ENCODE measurements at regions not wholly inside any gene's neighbourhood (a gene's known extent, or its start where the extent isn't known, plus 50 kb on each side); places are given as distances from the start of the nearest gene placed in this dataset.

DNA sequence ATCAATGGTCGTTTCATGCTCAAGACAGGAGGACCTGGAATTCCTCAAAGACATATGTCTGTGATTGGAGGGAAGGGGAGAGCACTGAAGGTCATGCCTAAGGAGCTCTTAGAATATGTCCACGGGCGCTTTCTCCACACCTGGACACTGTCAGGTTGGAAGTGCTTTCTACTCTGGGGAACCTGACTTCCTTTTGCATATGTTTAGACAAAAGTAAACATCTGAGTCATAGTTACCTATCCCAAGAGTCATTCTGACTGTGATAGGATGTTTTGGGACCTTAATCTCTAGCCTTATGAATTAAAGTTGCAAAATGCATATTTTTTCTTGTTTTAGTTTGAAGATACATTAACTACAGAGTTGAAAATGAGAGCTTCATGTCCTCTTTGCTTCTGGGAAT lies 251.7 kb downstream of the KLF6 start:
- H3K79me2 ChIP-seq (ENCODE audit: control insufficient read depth, insufficient read depth, low read length) = no peaks in the 10 kb centered on the region
- no peak overlapping the region for H3K4me3 ChIP-seq (replicated peaks in 1 of 3; ENCODE audit: insufficient read depth in 1 of 3, low read depth in 1 of 3, low read length in 3 of 3)
- no peak overlapping the region for H2AFZ ChIP-seq (ENCODE audit: low read depth, low read length)
- no peak overlapping the region for H3K4me2 ChIP-seq (ENCODE audit: insufficient read depth, low read length)
- H3K9ac ChIP-seq (replicated peaks; ENCODE audit: extremely low read depth, insufficient read depth, low read length) = no peak overlapping the region
- no peaks in the 10 kb centered on the region for H4K20me1 ChIP-seq (replicated peaks; ENCODE audit: control insufficient read depth, extremely low read depth, insufficient read depth, low read length)
- peaks cover 0 to 2% of the 10 kb centered on the region in 2 experiments for H3K27me3 ChIP-seq (ENCODE audit: control insufficient read depth in 2 of 2, insufficient read depth in 2 of 2, low read length in 2 of 2)
- TF ChIP-seq, protein P1, sequence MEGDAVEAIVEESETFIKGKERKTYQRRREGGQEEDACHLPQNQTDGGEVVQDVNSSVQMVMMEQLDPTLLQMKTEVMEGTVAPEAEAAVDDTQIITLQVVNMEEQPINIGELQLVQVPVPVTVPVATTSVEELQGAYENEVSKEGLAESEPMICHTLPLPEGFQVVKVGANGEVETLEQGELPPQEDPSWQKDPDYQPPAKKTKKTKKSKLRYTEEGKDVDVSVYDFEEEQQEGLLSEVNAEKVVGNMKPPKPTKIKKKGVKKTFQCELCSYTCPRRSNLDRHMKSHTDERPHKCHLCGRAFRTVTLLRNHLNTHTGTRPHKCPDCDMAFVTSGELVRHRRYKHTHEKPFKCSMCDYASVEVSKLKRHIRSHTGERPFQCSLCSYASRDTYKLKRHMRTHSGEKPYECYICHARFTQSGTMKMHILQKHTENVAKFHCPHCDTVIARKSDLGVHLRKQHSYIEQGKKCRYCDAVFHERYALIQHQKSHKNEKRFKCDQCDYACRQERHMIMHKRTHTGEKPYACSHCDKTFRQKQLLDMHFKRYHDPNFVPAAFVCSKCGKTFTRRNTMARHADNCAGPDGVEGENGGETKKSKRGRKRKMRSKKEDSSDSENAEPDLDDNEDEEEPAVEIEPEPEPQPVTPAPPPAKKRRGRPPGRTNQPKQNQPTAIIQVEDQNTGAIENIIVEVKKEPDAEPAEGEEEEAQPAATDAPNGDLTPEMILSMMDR (IDR thresholded peaks at IDR 0.05; ENCODE audit: extremely low read depth in 1 of 2, insufficient read depth in 1 of 2, low read depth in 1 of 2, low read length in 2 of 2) = no peak
- TF ChIP-seq, protein P2, sequence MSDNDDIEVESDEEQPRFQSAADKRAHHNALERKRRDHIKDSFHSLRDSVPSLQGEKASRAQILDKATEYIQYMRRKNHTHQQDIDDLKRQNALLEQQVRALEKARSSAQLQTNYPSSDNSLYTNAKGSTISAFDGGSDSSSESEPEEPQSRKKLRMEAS (IDR thresholded peaks at IDR 0.05; ENCODE audit: insufficient read depth, insufficient read length) = no peak
- TF ChIP-seq POLR2AphosphoS5 (IDR thresholded peaks at IDR 0.05; ENCODE audit: insufficient read depth, low read depth, low read length) (no peak), GATA2 (IDR thresholded peaks at IDR 0.05; ENCODE audit: insufficient read depth, insufficient read length, low read depth, low read length) (no peak), JUN (IDR thresholded peaks at IDR 0.05; ENCODE audit: borderline replicate concordance, insufficient read depth, insufficient read length, low read depth) (no peak)
- DNase-seq (ENCODE audit: low read depth, low spot score) = no peak
- no peak for FAIRE-seq
- H3K27ac ChIP-seq (ENCODE audit: insufficient read depth, low read depth, low read length) = no peak overlapping the region
- dilution Hi-C loops (cut with MboI; ENCODE audit: extremely low pct_ligation_motif_present, low sequenced_read_pairs) (no loop called here), intact Hi-C loops (cut with micrococcal nuclease) (no loop called here)
- H3K4me1 ChIP-seq (ENCODE audit: control insufficient read depth, extremely low read depth, insufficient read depth, low read length) = peaks cover 6% of the 10 kb centered on the region
- ChIA-PET CTCF (no interaction called here), POLR2A (no interaction called here)
- H3K9me1 ChIP-seq (replicated peaks; ENCODE audit: control insufficient read depth, extremely low read depth, insufficient read depth, low read length) = no peaks in the 10 kb centered on the region
- H3K36me3 ChIP-seq (ENCODE audit: control insufficient read depth in 2 of 2, extremely low read depth in 1 of 2, insufficient read depth in 2 of 2, low read length in 2 of 2) = no peaks in the 10 kb centered on the region
- no TSS peak for BruUV-seq (replicated peaks)
- H3K9me3 ChIP-seq (replicated peaks; ENCODE audit: control insufficient read depth, insufficient read depth, low read length) = no peaks in the 10 kb centered on the region

DNA sequence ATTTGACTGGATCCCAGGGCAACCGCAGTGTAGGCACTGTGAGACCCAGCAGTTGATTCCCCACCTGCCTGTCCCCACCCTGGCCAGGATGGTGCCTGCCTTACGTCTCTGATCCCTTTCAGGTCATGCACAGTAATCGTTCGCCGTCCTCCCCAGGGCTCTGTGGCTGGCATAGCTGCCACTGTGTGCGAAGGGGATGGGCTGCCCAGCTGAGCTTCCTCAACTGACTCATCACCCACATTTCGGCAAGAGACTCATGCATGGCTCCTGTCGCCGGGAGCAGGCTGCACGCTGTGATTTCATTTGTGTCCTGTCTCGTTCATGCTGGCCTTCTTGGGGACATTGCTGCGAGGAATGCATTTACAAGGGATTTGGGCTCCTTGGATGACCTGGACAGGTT lies 252.4 kb downstream of the KLF6 start:
- Histone ChIP-seq H3K4me2 (ENCODE audit: insufficient read depth, low read length) (no peak overlapping the region), H3K9me3 (replicated peaks; ENCODE audit: control insufficient read depth, insufficient read depth, low read length) (no peaks in the 10 kb centered on the region), H3K27ac (ENCODE audit: insufficient read depth, low read depth, low read length) (no peak overlapping the region), H3K9ac (replicated peaks; ENCODE audit: extremely low read depth, insufficient read depth, low read length) (no peak overlapping the region), H3K79me2 (ENCODE audit: control insufficient read depth, insufficient read depth, low read length) (no peaks in the 10 kb centered on the region), H3K36me3 (ENCODE audit: control insufficient read depth in 2 of 2, extremely low read depth in 1 of 2, insufficient read depth in 2 of 2, low read length in 2 of 2) (no peaks in the 10 kb centered on the region), H3K4me1 (ENCODE audit: control insufficient read depth, extremely low read depth, insufficient read depth, low read length) (peaks cover 1% of the 10 kb centered on the region), H4K20me1 (replicated peaks; ENCODE audit: control insufficient read depth, extremely low read depth, insufficient read depth, low read length) (no peaks in the 10 kb centered on the region), H3K9me1 (replicated peaks; ENCODE audit: control insufficient read depth, extremely low read depth, insufficient read depth, low read length) (no peaks in the 10 kb centered on the region), H3K4me3 (replicated peaks in 1 of 3; ENCODE audit: insufficient read depth in 1 of 3, low read depth in 1 of 3, low read length in 3 of 3) (no peak overlapping the region), H3K27me3 (ENCODE audit: control insufficient read depth in 2 of 2, insufficient read depth in 2 of 2, low read length in 2 of 2) (peaks cover 0 to 2% of the 10 kb centered on the region in 2 experiments), H2AFZ (ENCODE audit: low read depth, low read length) (no peak overlapping the region)
- intact Hi-C loops (cut with micrococcal nuclease) = no loop called here
- TF ChIP-seq GATA2 (IDR thresholded peaks at IDR 0.05; ENCODE audit: insufficient read depth, insufficient read length, low read depth, low read length) (no peak), POLR2AphosphoS5 (IDR thresholded peaks at IDR 0.05; ENCODE audit: insufficient read depth, low read depth, low read length) (no peak), FOS (IDR thresholded peaks at IDR 0.05; ENCODE audit: borderline replicate concordance, insufficient read depth, low read length) (no peak), MYC (IDR thresholded peaks at IDR 0.05; ENCODE audit: low read depth, low read length) (no peak), EZH2 (IDR thresholded peaks at IDR 0.05; ENCODE audit: borderline replicate concordance, low read depth, low read length, severe bottlenecking) (no peak), POLR2A (IDR thresholded peaks at IDR 0.05; ENCODE audit: low read depth, low read length) (no peak), JUN (IDR thresholded peaks at IDR 0.05; ENCODE audit: borderline replicate concordance, insufficient read depth, insufficient read length, low read depth) (no peak)
- TF ChIP-seq, protein P1 (IDR thresholded peaks at IDR 0.05; ENCODE audit: extremely low read depth in 1 of 2, insufficient read depth in 1 of 2, low read depth in 1 of 2, low read length in 2 of 2) = no peak
- TF ChIP-seq, protein P2 (IDR thresholded peaks at IDR 0.05; ENCODE audit: insufficient read depth, insufficient read length) = no peak
- dilution Hi-C loops (cut with MboI; ENCODE audit: extremely low pct_ligation_motif_present, low sequenced_read_pairs) = no loop called here
- FAIRE-seq (no peak), DNase-seq (ENCODE audit: low read depth, low spot score) (no peak)
- no TSS peak for BruUV-seq (replicated peaks)
- ChIA-PET POLR2A (no interaction called here), CTCF (no interaction called here)
